Hepatocyte (in vitro differentiated cells): ENCODE measurements at regions not wholly inside any gene's neighbourhood (a gene's known extent, or its start where the extent isn't known, plus 50 kb on each side); places are given as distances from the start of the nearest gene placed in this dataset.
"Not testable (repeated sequence)": the region's sequence is repeated elsewhere in the genome, so short reads cannot be mapped to it uniquely, and the experiment has no call there.

Source experiments
- EZH2 ChIP-seq: fragments of 200-600 bp; sonication (generic); IDR thresholded peaks from 2 replicates; pipeline ENCODE4 v1.6.1; 2016; ENCODE audit warnings: antibody characterized with exemption, mild to moderate bottlenecking, borderline replicate concordance
- TF ChIP-seq, protein P1 (sequence below): fragments of 200-600 bp; sonication (generic); IDR thresholded peaks from 2 replicates; pipeline ENCODE4 v1.5.1; 2016; ENCODE audit warnings: antibody characterized with exemption, mild to moderate bottlenecking; ENCODE audit not compliant: poor library complexity

DNA sequence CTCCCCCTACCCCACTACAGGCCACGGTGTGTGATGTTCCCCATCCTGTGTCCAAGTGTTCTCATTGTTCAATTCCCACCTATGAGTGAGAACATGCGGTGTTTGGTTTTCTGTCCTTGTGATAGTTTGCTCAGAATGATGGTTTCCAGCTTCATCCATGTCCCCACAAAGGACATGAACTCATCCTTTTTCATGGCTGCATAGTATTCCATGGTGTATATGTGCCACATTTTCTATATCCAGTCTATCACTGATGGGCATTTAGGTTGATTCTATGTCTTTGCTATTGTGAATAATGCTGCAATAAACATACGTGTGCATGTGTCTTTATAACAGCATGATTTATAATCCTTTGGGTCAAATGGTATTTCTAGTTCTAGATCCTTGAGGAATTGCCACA lies 573.4 kb downstream of the TMTC2 start:
- TF ChIP-seq, protein P1, sequence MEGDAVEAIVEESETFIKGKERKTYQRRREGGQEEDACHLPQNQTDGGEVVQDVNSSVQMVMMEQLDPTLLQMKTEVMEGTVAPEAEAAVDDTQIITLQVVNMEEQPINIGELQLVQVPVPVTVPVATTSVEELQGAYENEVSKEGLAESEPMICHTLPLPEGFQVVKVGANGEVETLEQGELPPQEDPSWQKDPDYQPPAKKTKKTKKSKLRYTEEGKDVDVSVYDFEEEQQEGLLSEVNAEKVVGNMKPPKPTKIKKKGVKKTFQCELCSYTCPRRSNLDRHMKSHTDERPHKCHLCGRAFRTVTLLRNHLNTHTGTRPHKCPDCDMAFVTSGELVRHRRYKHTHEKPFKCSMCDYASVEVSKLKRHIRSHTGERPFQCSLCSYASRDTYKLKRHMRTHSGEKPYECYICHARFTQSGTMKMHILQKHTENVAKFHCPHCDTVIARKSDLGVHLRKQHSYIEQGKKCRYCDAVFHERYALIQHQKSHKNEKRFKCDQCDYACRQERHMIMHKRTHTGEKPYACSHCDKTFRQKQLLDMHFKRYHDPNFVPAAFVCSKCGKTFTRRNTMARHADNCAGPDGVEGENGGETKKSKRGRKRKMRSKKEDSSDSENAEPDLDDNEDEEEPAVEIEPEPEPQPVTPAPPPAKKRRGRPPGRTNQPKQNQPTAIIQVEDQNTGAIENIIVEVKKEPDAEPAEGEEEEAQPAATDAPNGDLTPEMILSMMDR = not testable (repeated sequence)
- not testable (repeated sequence) for TF ChIP-seq EZH2
